T-helper 9 cell (primary cell): ENCODE measurements at regions not wholly inside any gene's neighbourhood (a gene's known extent, or its start where the extent isn't known, plus 50 kb on each side); places are given as distances from the start of the nearest gene placed in this dataset.
A peak's percentile ranks its signal among the peaks of the same experiment; 100 is the strongest.

Experiments
- DNase-seq: peaks from one replicate; pipeline ENCODE4 v3.0.0-alpha.2; 2020

- no peak for DNase-seq
Measured at GRCh38 chr6:33921745-33922144, 117.9 kb upstream of the MLN start.

DNA sequence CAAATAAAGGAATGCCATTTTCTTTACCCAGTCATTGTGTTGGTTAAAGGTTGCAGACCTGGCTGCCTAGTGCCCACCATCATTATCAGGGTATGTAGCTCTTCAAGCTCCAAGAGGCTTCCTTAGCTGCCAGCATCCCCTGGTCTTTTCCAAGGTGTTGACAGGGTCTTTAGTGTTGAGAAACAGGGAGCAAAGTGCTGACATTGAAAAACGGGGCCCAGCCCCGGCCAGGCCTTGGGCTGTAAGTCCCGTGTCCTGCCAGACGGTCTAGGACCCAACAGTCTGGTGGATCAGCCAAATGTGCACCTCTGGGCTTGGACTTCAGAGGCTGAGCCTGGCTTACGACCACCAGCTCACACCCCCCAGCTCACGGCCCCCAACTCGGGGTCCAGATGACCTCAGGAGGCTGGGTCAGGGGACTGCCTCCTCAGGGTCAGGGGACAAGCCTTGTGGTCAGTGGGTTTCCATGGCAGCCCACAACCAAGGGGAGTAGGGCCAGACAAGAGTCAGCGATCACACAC lies 114.4 kb upstream of the MLN start:
- DNase-seq = no peak

- no peak for DNase-seq
Measured at GRCh38 chr6:33915134-33915533, 111.3 kb upstream of the MLN start.

DNA sequence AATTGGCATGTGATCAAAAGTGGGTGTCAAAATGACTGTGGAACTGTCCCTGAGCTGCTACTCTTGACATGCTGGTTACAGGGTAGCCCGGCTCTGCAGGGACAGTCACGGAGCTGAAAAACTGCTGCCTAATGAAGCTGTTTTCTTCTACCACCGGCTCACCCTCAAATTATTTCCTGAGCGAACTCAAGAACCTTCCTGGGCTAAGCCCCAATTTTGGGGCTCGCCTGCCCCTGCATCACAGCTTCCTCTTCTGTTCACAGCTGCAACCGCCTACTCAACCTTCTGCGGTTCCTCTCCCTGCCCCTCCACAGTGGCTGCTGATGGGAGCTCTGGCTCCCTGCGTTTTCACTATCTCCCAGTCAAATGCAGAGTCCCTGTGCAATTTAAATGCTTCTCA lies 110.8 kb upstream of the MLN start:
- peak; percentile 24 for DNase-seq

GRCh38 chr6:33912195-33912594 lies 108.4 kb upstream of the MLN start:
- no peak for DNase-seq

DNA sequence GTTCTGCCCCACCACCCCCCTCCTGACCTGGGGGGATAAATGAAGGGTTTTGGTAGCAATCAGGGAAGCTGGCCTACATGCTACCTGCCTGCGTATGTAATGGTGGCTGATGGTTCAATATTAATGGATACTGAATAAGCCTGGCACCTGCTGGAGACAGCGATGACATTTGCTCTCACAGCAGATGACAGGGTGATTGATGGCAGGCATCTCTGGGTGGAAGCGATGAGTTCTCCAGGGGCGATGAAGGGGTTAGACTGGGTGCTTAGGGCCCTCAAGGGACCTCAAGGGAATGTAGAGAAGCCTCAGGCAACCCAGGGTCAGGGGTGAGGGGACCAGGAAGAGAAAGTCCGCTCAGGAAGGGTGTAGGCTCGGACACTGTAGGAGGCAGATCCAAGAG lies 107.7 kb upstream of the MLN start:
- no peak for DNase-seq

DNA sequence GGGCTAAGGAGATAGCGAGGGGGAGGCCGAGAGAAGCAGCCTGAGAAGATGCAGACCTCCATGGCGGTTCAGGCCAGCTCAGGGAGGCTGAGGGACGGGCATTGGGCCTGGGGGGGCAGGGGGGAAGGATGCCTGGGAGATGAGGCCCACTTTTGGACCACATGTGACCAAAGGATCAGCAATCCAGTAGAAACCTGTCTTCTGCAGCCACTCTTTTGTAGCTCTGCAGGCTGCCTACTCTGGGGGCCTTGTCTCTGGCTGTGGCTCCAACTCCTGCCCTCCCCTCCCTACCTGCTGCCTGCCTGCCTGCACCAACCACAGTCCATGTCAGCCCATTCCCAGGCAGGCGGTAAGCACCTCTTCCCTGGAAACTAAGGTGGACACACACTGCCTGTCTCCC lies 106.8 kb upstream of the MLN start:
- no peak for DNase-seq

DNA sequence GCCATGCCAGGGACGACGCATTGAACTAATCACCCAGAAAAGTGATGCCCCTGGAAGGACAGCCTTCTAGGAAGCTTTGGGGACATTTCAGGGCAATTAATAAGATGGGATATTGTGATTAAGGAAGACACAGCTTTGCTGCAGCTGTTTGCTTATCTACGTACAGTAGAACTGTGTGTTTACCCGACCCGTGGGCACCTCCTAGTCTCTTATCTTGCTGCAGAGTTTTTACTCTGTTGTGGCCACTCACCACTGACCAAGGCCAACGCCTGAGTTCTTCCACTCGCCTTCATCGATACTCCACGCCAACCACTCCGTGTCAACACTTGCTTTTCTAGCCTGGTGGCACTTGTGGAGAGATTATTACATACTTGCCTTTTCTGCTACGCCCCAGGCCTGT lies 105.9 kb upstream of the MLN start:
- DNase-seq = no peak

- no peak for DNase-seq
Measured at GRCh38 chr6:33908025-33908424, 104.2 kb upstream of the MLN start.

DNA sequence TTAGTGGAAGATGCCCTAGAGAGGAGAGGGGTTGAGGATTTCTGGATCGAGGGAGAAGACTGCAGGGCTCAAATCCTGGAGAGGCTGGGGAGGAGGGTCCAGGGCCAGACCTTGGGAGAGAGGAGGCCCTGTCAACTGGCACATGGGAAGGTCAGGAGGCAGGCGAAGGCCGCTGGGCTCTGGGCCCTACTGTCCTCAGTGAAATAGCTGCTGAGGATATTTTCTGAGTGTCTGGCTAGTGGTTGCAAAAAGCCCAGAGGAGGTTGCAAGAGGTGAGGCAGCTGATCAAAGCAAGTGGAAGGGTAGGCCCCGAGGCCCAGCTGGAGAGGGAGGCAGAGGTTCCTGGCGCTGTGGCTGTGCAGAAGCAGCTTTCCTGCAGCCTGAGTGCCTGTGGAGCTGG lies 103.4 kb upstream of the MLN start:
- no peak for DNase-seq

- no peak for DNase-seq
Measured at GRCh38 chr6:33906439-33906838, 102.6 kb upstream of the MLN start.

DNA sequence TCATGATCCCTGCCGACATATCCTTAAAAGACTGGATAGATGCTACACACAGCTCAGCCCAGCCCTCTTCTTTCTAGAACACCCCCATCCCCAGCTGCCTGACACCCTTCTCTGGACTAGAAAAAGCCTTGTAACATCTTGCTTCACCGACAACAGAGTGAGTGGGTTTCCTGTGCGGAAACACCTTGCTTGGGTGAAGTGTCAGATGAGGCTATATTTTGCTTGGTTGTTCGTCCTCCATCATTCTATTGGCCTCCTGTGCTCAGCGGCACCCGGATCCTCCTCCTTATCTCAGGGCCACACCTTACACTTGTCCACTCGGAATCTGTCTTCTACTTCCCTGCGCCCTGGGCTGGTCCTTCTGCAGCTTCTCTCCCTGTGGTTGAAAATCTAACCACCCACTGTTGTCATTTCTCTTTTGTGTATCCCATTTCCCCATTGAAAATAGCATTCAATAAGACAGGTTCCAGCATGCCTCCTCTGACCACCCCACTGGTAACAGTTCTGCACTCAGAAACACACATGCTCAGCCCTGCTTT lies 101.3 kb upstream of the MLN start:
- peak; percentile 37 for DNase-seq

GRCh38 chr6:33904747-33905065 lies 100.9 kb upstream of the MLN start:
- DNase-seq = no peak

DNA sequence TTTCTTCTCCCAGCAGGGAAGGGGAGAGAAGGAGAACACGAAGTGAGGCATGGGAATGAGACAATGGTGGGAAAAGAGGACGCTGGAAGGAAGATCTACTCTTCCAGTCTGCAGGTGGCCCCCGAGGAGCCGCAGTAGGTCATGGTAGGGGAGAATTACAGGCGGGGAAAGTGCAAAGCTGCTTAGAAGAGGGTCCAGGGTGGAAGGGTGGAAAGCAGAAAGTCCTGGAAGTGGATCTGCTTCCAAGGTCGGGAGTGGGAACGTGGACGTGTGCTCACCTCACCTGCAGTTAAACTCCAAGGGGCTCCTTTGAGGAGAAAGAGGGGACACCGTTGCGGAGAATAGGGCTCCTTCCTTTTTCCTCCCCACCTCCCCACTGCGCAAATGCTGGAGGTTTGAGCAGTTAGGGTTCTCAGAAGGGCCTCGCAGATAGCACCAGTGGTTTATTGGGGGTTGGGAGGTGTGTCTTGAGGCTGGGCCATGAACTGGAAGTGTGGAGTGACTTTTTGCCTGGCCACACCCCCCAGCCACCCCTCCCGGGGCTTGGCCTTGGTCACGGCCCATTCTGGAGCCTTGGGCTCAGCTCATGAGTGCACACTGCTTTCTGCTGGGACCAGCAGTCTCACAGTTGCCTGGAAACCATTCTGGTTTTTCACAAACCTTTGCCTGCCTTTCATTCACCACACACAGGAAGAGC lies 100.4 kb upstream of the MLN start:
- DNase-seq = peak; percentile 45

DNA sequence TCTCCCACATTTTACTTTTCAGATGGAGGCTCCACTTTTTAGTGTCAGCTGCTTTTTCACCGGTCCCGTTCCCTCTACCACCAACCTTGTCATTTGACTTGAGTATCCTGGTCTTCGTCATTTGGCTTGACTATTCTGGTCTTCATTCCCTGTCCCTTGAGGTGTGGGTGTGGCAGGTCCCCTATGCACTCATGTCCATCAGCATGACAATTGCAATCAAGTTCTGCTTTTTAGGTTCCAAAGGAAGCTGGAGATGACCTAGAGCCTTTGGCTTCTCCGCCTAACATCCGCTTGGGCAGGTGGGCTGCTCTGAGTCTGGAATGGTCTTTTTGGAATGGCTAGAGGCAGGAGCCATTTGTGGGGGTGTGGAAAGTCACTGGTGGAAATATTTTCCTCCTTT lies 99.8 kb upstream of the MLN start:
- DNase-seq = no peak

- DNase-seq = no peak
Measured at GRCh38 chr6:33902457-33902853, 98.7 kb upstream of the MLN start.

DNA sequence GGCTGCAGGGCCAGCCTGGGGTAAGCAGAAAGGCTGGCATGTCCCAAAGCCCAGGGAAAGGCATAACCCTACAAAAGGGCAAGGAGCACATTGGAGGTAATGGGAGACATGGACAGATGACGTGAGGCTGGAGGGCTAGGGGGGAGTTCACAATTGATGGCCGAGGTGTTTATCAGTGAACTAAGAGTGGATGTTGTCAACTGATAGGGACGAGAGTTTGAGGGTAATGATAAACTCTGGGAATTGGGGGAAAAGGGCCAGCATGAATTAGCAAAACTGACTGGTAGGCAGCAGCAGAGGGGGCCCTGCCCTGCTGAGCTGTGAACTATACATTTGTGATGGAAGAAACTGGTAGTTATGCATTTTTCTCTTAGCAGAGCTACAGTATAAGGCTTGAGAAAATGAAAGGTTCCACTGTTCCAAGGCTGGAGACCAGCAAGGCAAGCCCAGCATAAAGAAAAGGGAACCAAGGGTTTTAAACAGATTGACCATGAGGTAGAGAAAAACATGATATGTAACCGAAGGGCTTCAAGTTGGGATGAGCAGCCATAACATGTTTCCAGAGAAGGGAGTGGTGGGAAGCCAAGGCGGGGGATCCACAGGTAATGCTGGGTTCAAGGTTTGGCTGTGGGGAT lies 98.1 kb upstream of the MLN start:
- DNase-seq = no peak

DNA sequence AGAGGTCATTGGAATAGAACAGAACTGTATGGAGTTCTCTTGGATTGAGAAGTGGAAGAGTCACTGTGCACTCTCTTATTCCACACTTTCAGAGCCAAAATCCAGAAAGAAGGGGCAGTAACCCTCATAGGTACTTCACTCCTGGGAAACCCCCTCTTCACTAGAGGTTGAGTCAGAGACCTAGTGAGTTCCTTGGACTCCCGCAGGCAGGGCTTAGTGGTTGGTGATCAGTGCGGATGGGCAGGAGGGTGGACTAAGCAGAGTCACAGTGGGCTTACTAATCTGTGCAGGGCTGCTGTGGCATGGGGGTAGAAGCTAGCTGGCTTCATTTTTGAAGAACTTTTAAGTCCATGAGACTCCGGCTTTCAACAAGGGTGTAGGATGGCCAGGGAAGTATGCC lies 95.0 kb upstream of the MLN start:
- no peak for DNase-seq

GRCh38 chr6:33897189-33897780 lies 93.5 kb upstream of the MLN start:
- DNase-seq = no peak

GRCh38 chr6:33896391-33897188 lies 92.8 kb upstream of the MLN start:
- DNase-seq = no peak

DNA sequence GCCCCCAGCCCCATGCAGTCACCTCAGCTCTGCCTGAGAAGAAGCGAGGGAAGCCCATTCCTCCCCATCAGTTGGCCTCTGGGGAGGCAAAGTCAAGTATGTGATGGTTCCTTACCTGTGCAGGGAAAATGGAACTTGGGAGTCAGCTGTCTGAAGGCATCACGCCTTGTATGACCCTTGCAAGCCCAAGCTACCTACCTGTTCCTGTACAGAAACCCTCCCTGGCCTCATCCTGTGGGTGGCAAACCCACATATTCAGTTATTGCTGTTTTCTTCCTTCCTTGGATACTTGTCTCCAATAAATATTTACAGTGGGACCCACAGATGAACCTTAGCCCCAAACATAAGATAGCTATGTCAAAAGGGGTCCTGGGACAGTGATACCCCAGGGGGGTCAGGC lies 92.2 kb upstream of the MLN start:
- no peak for DNase-seq

DNA sequence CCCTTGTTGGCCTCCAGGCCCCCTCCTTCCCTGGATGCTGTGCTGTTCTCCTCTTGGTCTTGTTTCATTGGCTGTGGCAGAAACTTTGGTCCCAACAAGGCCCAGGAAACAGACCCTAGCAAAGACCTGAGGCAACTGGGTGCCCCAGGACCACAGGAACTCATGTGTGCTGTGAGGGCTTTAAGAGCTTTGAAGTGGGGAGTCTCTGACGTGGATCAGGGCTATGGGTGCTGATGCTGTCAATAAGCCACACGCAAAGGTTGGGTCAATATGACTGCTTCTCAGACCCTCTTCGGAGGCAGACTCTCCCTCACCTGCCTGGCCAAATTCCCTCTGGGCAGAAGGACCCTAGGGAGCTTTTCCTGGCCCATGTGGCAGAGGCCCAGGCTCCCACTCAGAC lies 91.5 kb upstream of the MLN start:
- DNase-seq = no peak

DNA sequence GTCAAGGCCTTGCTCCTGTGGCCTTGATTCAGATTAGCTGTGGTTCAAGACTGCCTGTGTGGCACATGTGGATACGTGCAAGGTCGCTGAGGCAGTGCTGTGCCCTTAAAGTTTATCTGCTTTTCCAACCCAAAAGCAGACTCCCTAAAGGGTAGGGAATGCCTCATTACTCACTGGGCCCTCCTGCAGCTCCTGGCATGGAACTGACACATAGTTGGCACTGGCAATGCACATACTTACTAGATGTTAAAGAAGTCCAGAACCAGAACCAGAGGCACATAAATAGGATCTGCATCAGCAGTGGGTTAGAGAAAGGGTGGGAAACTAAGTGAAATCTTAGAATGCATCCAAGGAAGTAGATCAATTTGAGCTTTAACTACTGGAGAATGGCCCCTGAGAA lies 90.6 kb upstream of the MLN start:
- DNase-seq = no peak
